ENCODE measurements at regions not wholly inside any gene's neighbourhood (a gene's known extent, or its start where the extent isn't known, plus 50 kb on each side); places are given as distances from the start of the nearest gene placed in this dataset.

DNA sequence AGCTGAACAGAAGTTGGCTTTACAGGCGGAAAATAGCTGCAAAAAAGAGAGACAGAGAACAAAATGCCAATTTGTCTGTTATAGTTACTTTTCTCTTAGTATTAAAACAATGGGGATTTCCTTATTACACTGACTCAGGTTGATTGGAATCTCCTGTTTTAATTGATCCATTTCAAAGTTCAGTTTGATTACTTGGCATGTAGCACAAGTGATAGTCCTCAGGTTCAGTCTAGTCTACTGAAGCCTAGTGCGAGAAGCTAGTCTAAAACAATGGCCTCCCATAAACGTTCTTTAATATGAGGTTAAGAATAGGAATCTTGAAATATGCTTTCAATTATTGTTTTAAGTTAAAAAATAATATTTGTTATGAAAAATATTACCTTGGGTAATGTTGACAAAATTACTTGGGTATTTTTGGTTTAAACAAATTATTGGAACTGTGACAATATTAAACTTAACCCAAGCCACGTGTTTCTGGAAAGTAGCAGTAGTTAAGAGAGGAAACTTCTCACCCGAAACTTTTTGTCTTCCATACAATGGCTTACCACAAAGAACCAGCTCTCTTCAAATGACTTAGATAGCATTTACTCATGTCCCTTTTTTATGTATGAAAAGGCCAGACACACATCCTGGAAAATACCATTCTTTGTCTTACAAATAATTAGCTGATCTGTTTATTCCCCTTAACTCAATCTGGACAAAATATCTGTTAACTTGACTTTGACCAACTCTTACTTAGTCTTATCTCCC lies 1326.2 kb upstream of the TMEFF2 start:
- no peaks in the 10 kb centered on the region for H3K36me3 ChIP-seq (ENCODE audit: low read depth)
- ATAC-seq (ENCODE audit: low read depth) (no peak), DNase-seq (ENCODE audit: low spot score) (no peak)
- no peak overlapping the region for H3K4me3 ChIP-seq (ENCODE audit: severe bottlenecking)
- no peaks in the 10 kb centered on the region for H3K4me1 ChIP-seq (ENCODE audit: insufficient read depth, poor library complexity, severe bottlenecking)
- H3K9me3 ChIP-seq (ENCODE audit: severe bottlenecking), result no peaks in the 10 kb centered on the region
- no peak overlapping the region for H3K27ac ChIP-seq (ENCODE audit: poor library complexity, severe bottlenecking)
- TF ChIP-seq, protein P1, sequence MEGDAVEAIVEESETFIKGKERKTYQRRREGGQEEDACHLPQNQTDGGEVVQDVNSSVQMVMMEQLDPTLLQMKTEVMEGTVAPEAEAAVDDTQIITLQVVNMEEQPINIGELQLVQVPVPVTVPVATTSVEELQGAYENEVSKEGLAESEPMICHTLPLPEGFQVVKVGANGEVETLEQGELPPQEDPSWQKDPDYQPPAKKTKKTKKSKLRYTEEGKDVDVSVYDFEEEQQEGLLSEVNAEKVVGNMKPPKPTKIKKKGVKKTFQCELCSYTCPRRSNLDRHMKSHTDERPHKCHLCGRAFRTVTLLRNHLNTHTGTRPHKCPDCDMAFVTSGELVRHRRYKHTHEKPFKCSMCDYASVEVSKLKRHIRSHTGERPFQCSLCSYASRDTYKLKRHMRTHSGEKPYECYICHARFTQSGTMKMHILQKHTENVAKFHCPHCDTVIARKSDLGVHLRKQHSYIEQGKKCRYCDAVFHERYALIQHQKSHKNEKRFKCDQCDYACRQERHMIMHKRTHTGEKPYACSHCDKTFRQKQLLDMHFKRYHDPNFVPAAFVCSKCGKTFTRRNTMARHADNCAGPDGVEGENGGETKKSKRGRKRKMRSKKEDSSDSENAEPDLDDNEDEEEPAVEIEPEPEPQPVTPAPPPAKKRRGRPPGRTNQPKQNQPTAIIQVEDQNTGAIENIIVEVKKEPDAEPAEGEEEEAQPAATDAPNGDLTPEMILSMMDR (IDR thresholded peaks at IDR 0.05; ENCODE audit: poor library complexity, severe bottlenecking), result no peak
- H3K27me3 ChIP-seq (ENCODE audit: insufficient read depth, poor library complexity, severe bottlenecking), result no peaks in the 10 kb centered on the region

DNA sequence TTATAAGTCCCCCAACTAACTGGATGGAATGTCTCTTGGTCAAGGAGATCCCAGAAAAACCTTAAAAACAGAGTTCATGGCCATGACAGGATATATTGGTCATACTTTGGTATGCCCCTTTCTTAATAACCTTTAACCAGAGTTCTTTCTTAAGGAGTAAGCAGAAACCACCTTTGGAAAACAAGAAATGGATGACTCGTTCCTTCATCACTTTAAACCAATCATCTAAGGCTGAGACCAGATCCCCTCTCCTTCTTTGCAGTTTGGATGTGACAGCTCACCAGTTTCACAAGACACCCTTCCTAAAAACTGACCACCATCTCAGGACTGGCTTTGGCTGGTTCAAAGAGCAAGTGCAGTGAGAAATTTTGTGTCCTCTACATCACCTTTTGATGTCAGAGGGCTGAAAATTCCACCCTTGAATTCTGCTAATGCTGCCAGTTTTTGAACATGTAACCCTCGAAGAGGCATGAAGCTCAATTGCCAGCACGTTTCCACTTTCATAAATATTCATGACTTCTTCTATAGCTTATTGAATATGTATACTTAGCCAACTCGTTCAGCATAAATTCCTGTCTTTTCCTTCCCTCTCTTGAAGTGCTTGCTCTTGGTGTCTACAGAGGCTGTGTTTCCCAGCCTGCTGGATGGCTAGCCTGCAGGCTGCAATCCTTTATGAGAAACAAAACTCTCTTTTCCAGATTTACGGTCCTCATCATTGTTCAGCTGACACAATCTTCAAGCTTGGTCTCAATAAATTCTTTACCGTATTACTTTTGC lies 1323.5 kb upstream of the TMEFF2 start:
- DNase-seq (ENCODE audit: low spot score), result no peak
- TF ChIP-seq, protein P1 (IDR thresholded peaks at IDR 0.05; ENCODE audit: poor library complexity, severe bottlenecking), result no peak
- Histone ChIP-seq H3K27ac (ENCODE audit: poor library complexity, severe bottlenecking) (no peak overlapping the region), H3K4me3 (ENCODE audit: severe bottlenecking) (no peak overlapping the region), H3K4me1 (ENCODE audit: insufficient read depth, poor library complexity, severe bottlenecking) (no peaks in the 10 kb centered on the region), H3K27me3 (ENCODE audit: insufficient read depth, poor library complexity, severe bottlenecking) (no peaks in the 10 kb centered on the region), H3K36me3 (ENCODE audit: low read depth) (no peaks in the 10 kb centered on the region), H3K9me3 (ENCODE audit: severe bottlenecking) (no peaks in the 10 kb centered on the region)
- ATAC-seq (ENCODE audit: low read depth), result peak; percentile 81

DNA sequence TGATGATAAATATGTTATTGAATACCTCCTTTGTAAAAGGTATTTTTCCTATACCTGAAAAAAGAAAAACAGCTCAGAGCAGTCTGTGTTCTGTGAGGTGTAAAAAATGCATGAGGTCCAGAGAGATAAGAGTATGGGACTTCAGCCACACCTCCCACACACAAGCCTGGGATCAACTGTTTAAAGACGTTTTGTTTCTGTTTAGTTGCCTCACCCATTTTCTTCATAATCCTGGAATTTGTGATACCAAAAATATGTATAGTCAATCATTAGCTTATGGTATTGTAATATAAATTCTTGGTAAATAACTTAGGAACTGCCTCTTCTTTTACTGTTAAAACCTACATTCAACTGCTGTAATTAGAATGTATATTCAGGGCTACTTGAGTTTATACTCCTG lies 1322.9 kb upstream of the TMEFF2 start:
- H3K27ac ChIP-seq (ENCODE audit: poor library complexity, severe bottlenecking), result no peak overlapping the region
- TF ChIP-seq, protein P1 (IDR thresholded peaks at IDR 0.05; ENCODE audit: poor library complexity, severe bottlenecking), result no peak
- H3K27me3 ChIP-seq (ENCODE audit: insufficient read depth, poor library complexity, severe bottlenecking), result no peaks in the 10 kb centered on the region
- no peak overlapping the region for H3K4me3 ChIP-seq (ENCODE audit: severe bottlenecking)
- H3K36me3 ChIP-seq (ENCODE audit: low read depth), result no peaks in the 10 kb centered on the region
- DNase-seq (ENCODE audit: low spot score), result no peak
- no peaks in the 10 kb centered on the region for H3K9me3 ChIP-seq (ENCODE audit: severe bottlenecking)
- no peaks in the 10 kb centered on the region for H3K4me1 ChIP-seq (ENCODE audit: insufficient read depth, poor library complexity, severe bottlenecking)
- ATAC-seq (ENCODE audit: low read depth), result peak; percentile 23; the same call in 1 of the 3 replicates

DNA sequence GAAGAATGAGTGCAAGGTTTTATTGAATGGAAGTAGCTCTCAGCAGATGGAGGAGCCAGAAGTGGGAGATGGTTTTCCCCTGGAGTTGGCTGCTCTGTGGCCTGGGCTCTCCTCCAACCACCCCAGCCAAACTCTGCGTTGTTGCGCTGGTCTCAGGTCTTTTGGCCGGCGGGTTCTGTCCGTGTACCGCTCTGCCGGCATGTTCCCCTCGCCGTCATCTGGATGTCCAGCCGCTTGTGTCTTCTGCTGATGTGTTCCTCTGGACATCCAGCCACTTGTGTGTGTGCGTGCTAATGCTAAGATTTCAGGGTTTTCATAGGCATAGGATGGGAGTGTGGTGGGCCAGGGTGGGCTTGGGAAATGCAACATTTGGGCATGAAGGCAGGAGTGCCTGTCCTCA lies 1311.3 kb upstream of the TMEFF2 start:
- H3K27ac ChIP-seq (ENCODE audit: poor library complexity, severe bottlenecking), result no peak overlapping the region
- no peaks in the 10 kb centered on the region for H3K36me3 ChIP-seq (ENCODE audit: low read depth)
- TF ChIP-seq, protein P1 (IDR thresholded peaks at IDR 0.05; ENCODE audit: poor library complexity, severe bottlenecking), result no peak
- no peak overlapping the region for H3K4me3 ChIP-seq (ENCODE audit: severe bottlenecking)
- ATAC-seq (ENCODE audit: low read depth) (no peak), DNase-seq (ENCODE audit: low spot score) (no peak)
- H3K4me1 ChIP-seq (ENCODE audit: insufficient read depth, poor library complexity, severe bottlenecking), result no peaks in the 10 kb centered on the region
- H3K9me3 ChIP-seq (ENCODE audit: severe bottlenecking), result no peaks in the 10 kb centered on the region
- no peaks in the 10 kb centered on the region for H3K27me3 ChIP-seq (ENCODE audit: insufficient read depth, poor library complexity, severe bottlenecking)
